IMR-90 (cell line): ENCODE measurements at regions not wholly inside any gene's neighbourhood (a gene's known extent, or its start where the extent isn't known, plus 50 kb on each side); places are given as distances from the start of the nearest gene placed in this dataset.

Experiments
- ATAC-seq: fragments of 200-7000 bp; cut with Tn5 transposase; 2 replicates; pipeline ENCODE4 v1.9.1; 2020; ENCODE audit warnings: low read depth, mild to moderate bottlenecking, moderate library complexity
- BruUV-seq: library from RNA; stranded (reverse); fragments of 400-500 nt; replicated peaks from 2 replicates; lab custom pipeline; 2021; lab: Mats Ljungman, UMichigan
- CTCF ChIA-PET: fragments of 300-600 bp; formaldehyde crosslinking; extraction: SDS; loops from one replicate; lab custom pipeline; 2021; ENCODE audit warnings: antibody characterized with exemption; lab: Yijun Ruan, JAX
- POLR2A ChIA-PET: fragments of 300-600 bp; sonication (Branson Sonifier 250); formaldehyde crosslinking; loops from one replicate; lab custom pipeline; 2022; ENCODE audit warnings: antibody characterized with exemption; ENCODE audit not compliant: unreplicated experiment; lab: Charles Lee
- DNase-seq: peaks from one replicate; pipeline ENCODE4 v3.0.0; 2013
- H2AFZ ChIP-seq: replicated peaks from 2 replicates; pipeline ENCODE3; 2013; ENCODE audit warnings: low read length, mild to moderate bottlenecking; ENCODE audit not compliant: poor library complexity
- H2AK5ac ChIP-seq: 2 replicates; pipeline ENCODE4 v1.6.1; 2013; ENCODE audit warnings: low read depth, low read length, inconsistent platforms
- H2AK9ac ChIP-seq: replicated peaks from 2 replicates; pipeline ENCODE3; 2013; ENCODE audit warnings: mild to moderate bottlenecking, low read depth, low read length, moderate library complexity; ENCODE audit not compliant: poor library complexity
- H2BK120ac ChIP-seq: 2 replicates; pipeline ENCODE4 v1.6.1; 2013; ENCODE audit warnings: low read depth, low read length, inconsistent platforms
- H2BK15ac ChIP-seq: 3 replicates; pipeline ENCODE4 v1.6.1; 2013; ENCODE audit warnings: low read depth, low read length, inconsistent platforms
- H2BK20ac ChIP-seq: 2 replicates; pipeline ENCODE4 v1.6.1; 2013; ENCODE audit warnings: low read depth, mild to moderate bottlenecking, inconsistent platforms, low read length, moderate library complexity
- H2BK5ac ChIP-seq: 2 replicates; pipeline ENCODE4 v1.6.1; 2013; ENCODE audit warnings: mild to moderate bottlenecking, low read depth, low read length, inconsistent platforms; ENCODE audit not compliant: poor library complexity, severe bottlenecking
- H3K14ac ChIP-seq: replicated peaks from 2 replicates; pipeline ENCODE4 v1.6.1; 2013; ENCODE audit warnings: low read depth, low read length, inconsistent platforms
- H3K18ac ChIP-seq: 2 replicates; pipeline ENCODE4 v1.6.1; 2013; ENCODE audit warnings: low read depth, low read length, control low read depth
- H3K23ac ChIP-seq: 2 replicates; pipeline ENCODE4 v1.6.1; 2013; ENCODE audit warnings: low read depth, low read length, inconsistent platforms
- H3K27ac ChIP-seq: 2 replicates; pipeline ENCODE4 v1.5.1; 2013; ENCODE audit warnings: mild to moderate bottlenecking, control low read depth, low read length; ENCODE audit not compliant: insufficient read depth
- H3K27me3 ChIP-seq: 2 replicates; pipeline ENCODE4 v1.6.1; 2013; ENCODE audit warnings: low read length; ENCODE audit not compliant: control insufficient read depth, insufficient read depth
- H3K36me3 ChIP-seq: 2 replicates; pipeline ENCODE4 v1.6.1; 2013; ENCODE audit warnings: low read length, mixed read lengths; ENCODE audit not compliant: control insufficient read depth, insufficient read depth
- H3K4ac ChIP-seq: 2 replicates; pipeline ENCODE4 v1.6.1; 2013; ENCODE audit warnings: low read depth, low read length, inconsistent platforms
- H3K4me1 ChIP-seq: 2 replicates; pipeline ENCODE4 v1.6.1; 2013; ENCODE audit warnings: low read length, mixed read lengths; ENCODE audit not compliant: control insufficient read depth, insufficient read depth
- H3K4me2 ChIP-seq: 2 replicates; pipeline ENCODE4 v1.6.1; 2013; ENCODE audit warnings: low read depth, mild to moderate bottlenecking, control low read depth, low read length, moderate library complexity
- H3K4me3 ChIP-seq: 2 replicates; pipeline ENCODE4 v1.5.1; 2013; ENCODE audit warnings: low read depth, mild to moderate bottlenecking, control low read depth, low read length, moderate library complexity; ENCODE audit not compliant: insufficient read depth
- H3K56ac ChIP-seq: 2 replicates; pipeline ENCODE4 v1.6.1; 2013; ENCODE audit warnings: low read length, inconsistent platforms; ENCODE audit not compliant: insufficient read depth; ENCODE audit errors: extremely low read depth
- H3K79me1 ChIP-seq, 2 experiments: 2 replicates each; pipeline ENCODE4 v1.6.1; 2013; ENCODE audit warnings: low read length in 2 of 2, inconsistent platforms in 1 of 2, low read depth in 1 of 2
- H3K9ac ChIP-seq: 2 replicates; pipeline ENCODE4 v1.6.1; 2013; ENCODE audit warnings: low read depth, low read length, control low read depth
- H3K9me1 ChIP-seq: 2 replicates; pipeline ENCODE4 v1.6.1; 2013; ENCODE audit warnings: low read length, inconsistent platforms; ENCODE audit not compliant: insufficient read depth
- H3K9me3 ChIP-seq: 2 replicates; pipeline ENCODE4 v1.6.1; 2013; ENCODE audit warnings: low read length; ENCODE audit not compliant: control insufficient read depth, insufficient read depth
- H4K20me1 ChIP-seq: 2 replicates; pipeline ENCODE4 v1.6.1; 2013; ENCODE audit warnings: low read length, inconsistent platforms; ENCODE audit not compliant: insufficient read depth
- H4K5ac ChIP-seq: 2 replicates; pipeline ENCODE4 v1.6.1; 2013; ENCODE audit warnings: mild to moderate bottlenecking, low read depth, low read length, control low read depth
- H4K8ac ChIP-seq, 2 experiments: 2 replicates each; pipeline ENCODE4 v1.6.1; 2013; ENCODE audit warnings: low read depth in 2 of 2, low read length in 2 of 2, control low read depth in 1 of 2, inconsistent platforms in 1 of 2
- H4K91ac ChIP-seq: 2 replicates; pipeline ENCODE4 v1.6.1; 2013; ENCODE audit warnings: low read depth, low read length, inconsistent platforms; ENCODE audit not compliant: insufficient read depth
- BHLHE40 ChIP-seq: fragments of 150-350 bp; IDR thresholded peaks from 2 replicates; pipeline ENCODE4 v1.6.1; 2016; ENCODE audit warnings: mild to moderate bottlenecking, low read depth, low read length
- CEBPB ChIP-seq: IDR thresholded peaks from 2 replicates; pipeline ENCODE4 v1.6.1; 2012; ENCODE audit warnings: low read depth, low read length, improper control_type of control experiment
- CHD1 ChIP-seq: IDR thresholded peaks from 2 replicates; pipeline ENCODE4 v1.6.1; 2012; ENCODE audit warnings: low read depth, low read length, improper control_type of control experiment
- CTCF ChIP-seq: conservative IDR thresholded peaks from 2 replicates; pipeline ENCODE4 v1.5.1; 2012; ENCODE audit warnings: mild to moderate bottlenecking, low read depth, low read length, improper control_type of control experiment
- ELK1 ChIP-seq: fragments of 150-350 bp; IDR thresholded peaks from 2 replicates; pipeline ENCODE4 v1.6.1; 2016; ENCODE audit warnings: low read depth, mild to moderate bottlenecking, low read length, moderate library complexity, borderline replicate concordance
- FOS ChIP-seq: fragments of 150-350 bp; IDR thresholded peaks from 2 replicates; pipeline ENCODE4 v1.6.1; 2016; ENCODE audit warnings: low read depth, low read length
- MAFK ChIP-seq: IDR thresholded peaks from 2 replicates; pipeline ENCODE4 v1.6.1; 2012; ENCODE audit warnings: low read depth, low read length, improper control_type of control experiment
- MAZ ChIP-seq: IDR thresholded peaks from 2 replicates; pipeline ENCODE4 v1.6.1; 2012; ENCODE audit warnings: low read depth, mild to moderate bottlenecking, low read length, improper control_type of control experiment, moderate library complexity, borderline replicate concordance
- MXI1 ChIP-seq: IDR thresholded peaks from 2 replicates; pipeline ENCODE4 v1.6.1; 2012; ENCODE audit warnings: low read depth, mild to moderate bottlenecking, low read length, moderate library complexity, borderline replicate concordance
- NFE2L2 ChIP-seq: fragments of 150-350 bp; IDR thresholded peaks from 2 replicates; pipeline ENCODE4 v1.6.1; 2016; ENCODE audit warnings: low read depth, mild to moderate bottlenecking, low read length
- RAD21 ChIP-seq: IDR thresholded peaks from 2 replicates; pipeline ENCODE4 v1.6.1; 2012; ENCODE audit warnings: low read length, improper control_type of control experiment
- RCOR1 ChIP-seq: IDR thresholded peaks from 2 replicates; pipeline ENCODE4 v1.6.1; 2012; ENCODE audit warnings: mild to moderate bottlenecking, low read length, improper control_type of control experiment; ENCODE audit not compliant: insufficient replicate concordance
- RFX5 ChIP-seq: IDR thresholded peaks from 2 replicates; pipeline ENCODE4 v1.8.0; 2012; ENCODE audit warnings: low read depth, mild to moderate bottlenecking, low read length, moderate library complexity
- SMC3 ChIP-seq: fragments of 150-350 bp; IDR thresholded peaks from 2 replicates; pipeline ENCODE4 v1.6.1; 2016; ENCODE audit warnings: low read depth, mild to moderate bottlenecking, antibody characterized with exemption, low read length, moderate library complexity
- USF2 ChIP-seq: fragments of 150-350 bp; IDR thresholded peaks from 2 replicates; pipeline ENCODE4 v1.6.1; 2017; ENCODE audit warnings: mild to moderate bottlenecking, antibody characterized with exemption, low read length, low read depth
- WGBS, 2 experiments: methylation state at CpG; one replicate each; pipeline versions ENCODE4 v1.1.5 to v1.1.7; 2013; ENCODE audit warnings: missing lambda C conversion rate in 2 of 2; ENCODE audit not compliant: insufficient read length in 1 of 2; ENCODE audit errors: extremely low coverage in 2 of 2; 5-methylcytosine and 5-hydroxymethylcytosine counted together
- dilution Hi-C: fragments of 300-500 bp; cut with HindIII; formaldehyde crosslinking; loops from one replicate; pipeline ENCODE4 v1.14.3; 2018; ENCODE audit warnings: low sequenced_read_pairs; ENCODE audit not compliant: unreplicated experiment
- in situ Hi-C: fragments of 300-500 bp; cut with MboI; formaldehyde crosslinking; loops from 3 replicates; pipeline ENCODE4 v1.14.3; 2019; ENCODE audit warnings: low sequenced_read_pairs, inconsistent platforms, mixed read lengths
- intact Hi-C: fragments of 100-400 bp; cut with micrococcal nuclease; formaldehyde crosslinking; loops from 2 replicates; pipeline ENCODE4 v1.10.0; 2022

- no peak overlapping the region for H3K4me2 ChIP-seq
- POLR2A ChIA-PET, result no interaction called here
- WGBS, 2 experiments, result 27% methylated on average over 3 of the region's 7 CpGs; no CpG with 5 or more reads in 1 of the 2 experiments
- no peak overlapping the region for H3K56ac ChIP-seq
- H3K27me3 ChIP-seq, result no peaks in the 10 kb centered on the region
- H4K8ac ChIP-seq, result no peak overlapping the region
- dilution Hi-C loops (no loop called here), in situ Hi-C loops (loop anchor here (25.0 kb wide), 1 partner anchor 1063 kb away; no protein-coding TSS in a partner anchor), intact Hi-C loops (no loop called here)
- no peak overlapping the region for H2BK20ac ChIP-seq
- ATAC-seq, result no peak
- H4K91ac ChIP-seq, result no peak overlapping the region
- no peak overlapping the region for H3K4ac ChIP-seq
- no peak overlapping the region for H3K4me3 ChIP-seq
- H3K36me3 ChIP-seq, result no peaks in the 10 kb centered on the region
- TF ChIP-seq RFX5 (no peak), NFE2L2 (no peak), CHD1 (no peak), BHLHE40 (no peak), RCOR1 (no peak), CEBPB (no peak), FOS (no peak), MXI1 (no peak), MAZ (no peak), CTCF (no peak), MAFK (no peak), RAD21 (no peak), SMC3 (no peak), ELK1 (no peak), USF2 (no peak)
- no TSS peak for BruUV-seq
- no peak overlapping the region for H3K9ac ChIP-seq
- no peak overlapping the region for H2BK15ac ChIP-seq
- DNase-seq, result no peak
- no peak overlapping the region for H3K14ac ChIP-seq
- no peaks in the 10 kb centered on the region for H3K79me1 ChIP-seq
- H2AK9ac ChIP-seq, result no peak overlapping the region
- CTCF ChIA-PET, result no interaction called here
- no peak overlapping the region for H2BK120ac ChIP-seq
- no peak overlapping the region for H2BK5ac ChIP-seq
- no peaks in the 10 kb centered on the region for H3K4me1 ChIP-seq
- no peaks in the 10 kb centered on the region for H3K9me3 ChIP-seq
- H2AFZ ChIP-seq, result no peak overlapping the region
- no peaks in the 10 kb centered on the region for H4K20me1 ChIP-seq
- H3K9me1 ChIP-seq, result no peaks in the 10 kb centered on the region
- no peak overlapping the region for H2AK5ac ChIP-seq
- H3K27ac ChIP-seq, result no peak overlapping the region
- H3K18ac ChIP-seq, result no peak overlapping the region
- H3K23ac ChIP-seq, result no peak overlapping the region
- H4K5ac ChIP-seq, result no peak overlapping the region
Measured at GRCh38 chr12:97324471-97324870, 138.1 kb upstream of the RMST start.
